BLaER1 treated with 17β-estradiol and CSF1 and Interleukin-3, amounts not matched to agents 10 nM and 100 nM (cell line): ENCODE measurements at regions not wholly inside any gene's neighbourhood (a gene's known extent, or its start where the extent isn't known, plus 50 kb on each side); places are given as distances from the start of the nearest gene placed in this dataset.
"Not testable (repeated sequence)": the region's sequence is repeated elsewhere in the genome, so short reads cannot be mapped to it uniquely, and the experiment has no call there.

Source experiments
- H3K27ac ChIP-seq, 11 experiments: shearing (Covaris generic); formaldehyde crosslinking; 2 replicates each; pipeline ENCODE4 v1.8.1; 2022
- H3K27me3 ChIP-seq, 11 experiments: shearing (Covaris generic); formaldehyde crosslinking; 2 replicates each; pipeline ENCODE4 v1.8.1; 2022
- H3K36me3 ChIP-seq, 11 experiments: shearing (Covaris generic); formaldehyde crosslinking; 2 replicates each; pipeline ENCODE4 v1.8.1; 2022
- H3K4me1 ChIP-seq, 10 experiments: shearing (Covaris generic); formaldehyde crosslinking; 2 replicates each; pipeline ENCODE4 v1.8.1; 2022
- H3K4me2 ChIP-seq, 11 experiments: shearing (Covaris generic); formaldehyde crosslinking; 2 replicates each; pipeline ENCODE4 v1.8.1; 2022
- H3K4me3 ChIP-seq, 10 experiments: shearing (Covaris generic); formaldehyde crosslinking; 2 replicates each; pipeline ENCODE4 v1.8.1; 2022
- H3K9ac ChIP-seq, 11 experiments: shearing (Covaris generic); formaldehyde crosslinking; 2 replicates each; pipeline ENCODE4 v1.8.1; 2022
- H3K9me3 ChIP-seq, 11 experiments: shearing (Covaris generic); formaldehyde crosslinking; replicated peaks in 1 of 11; 2 replicates each; pipeline ENCODE4 v1.8.1; 2022
- H4K20me1 ChIP-seq, 11 experiments: shearing (Covaris generic); formaldehyde crosslinking; 2 replicates each; pipeline ENCODE4 v1.8.1; 2022
- Cebpa-rat ChIP-seq, 11 experiments: shearing (Covaris generic); IDR thresholded peaks; 2 replicates each; pipeline ENCODE4 v1.8.1; 2022

DNA sequence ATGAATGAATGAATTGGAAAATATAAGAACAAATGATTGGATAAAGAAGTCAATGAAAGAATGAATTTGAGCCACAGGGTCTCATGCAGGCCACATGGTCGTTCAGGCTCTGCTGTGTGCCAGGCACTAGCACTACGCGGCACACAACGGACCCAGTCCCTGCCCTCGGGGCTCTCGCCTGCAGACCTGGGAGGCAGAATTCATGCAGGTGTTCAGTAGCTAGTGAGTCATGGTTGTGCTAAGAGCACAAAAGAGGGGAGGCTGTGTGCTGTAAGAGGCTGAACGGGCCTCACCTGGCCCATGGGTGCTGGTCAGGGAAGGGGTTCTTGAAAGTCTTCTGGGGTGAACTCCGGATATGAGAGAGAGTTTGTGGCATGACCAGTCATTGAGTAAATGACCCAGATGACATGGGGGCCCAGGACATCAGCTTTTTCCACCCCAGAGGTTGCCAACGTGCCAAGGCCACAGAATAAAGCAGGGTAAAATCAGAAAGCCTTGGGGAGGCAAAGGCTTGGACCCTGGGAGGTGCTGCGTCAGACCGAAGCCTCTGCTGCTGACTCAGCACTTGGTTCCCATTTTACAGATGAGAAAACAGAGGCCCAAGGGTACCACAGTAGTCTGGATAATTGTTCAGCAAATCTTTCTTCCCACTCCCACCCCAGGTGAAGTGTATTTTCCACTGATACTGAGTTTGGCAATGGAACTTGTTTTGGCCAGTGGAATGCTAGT lies 264.3 kb upstream of the MVB12B start:
- Histone ChIP-seq H4K20me1 (no peaks in the 10 kb centered on the region), H3K27ac (no peak overlapping the region), H3K9me3 (no peaks in the 10 kb centered on the region), H3K4me2 (no peak overlapping the region), H3K4me3 (no peak overlapping the region), H3K9ac (no peak overlapping the region), H3K27me3 (no peaks in the 10 kb centered on the region), H3K36me3 (no peaks in the 10 kb centered on the region), H3K4me1 (no peaks in the 10 kb centered on the region)
- no peak for TF ChIP-seq Cebpa-rat (IDR thresholded peaks at IDR 0.05)

DNA sequence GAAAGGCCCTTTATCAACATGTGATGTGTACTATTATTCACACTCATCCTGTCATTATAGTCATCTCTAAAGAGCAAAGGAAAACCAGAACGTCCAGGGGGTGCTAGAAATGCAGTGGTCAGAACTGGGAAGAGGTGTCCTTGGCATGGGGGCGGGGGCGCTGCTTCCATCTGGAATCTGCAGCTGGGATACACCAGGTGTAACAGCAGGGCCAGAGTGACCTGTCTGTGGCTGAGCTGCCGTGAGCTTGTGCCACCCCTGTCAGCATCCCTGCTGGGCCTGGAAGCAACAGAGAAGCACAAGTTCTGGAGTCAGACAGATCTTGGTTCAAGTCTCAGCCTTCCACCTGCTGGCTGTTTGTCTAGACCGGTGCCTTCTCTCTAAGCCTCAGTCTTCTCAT lies 263.3 kb upstream of the MVB12B start:
- Histone ChIP-seq H3K27me3 (no peaks in the 10 kb centered on the region), H3K9ac (no peak overlapping the region), H4K20me1 (no peaks in the 10 kb centered on the region), H3K9me3 (no peaks in the 10 kb centered on the region), H3K4me3 (no peak overlapping the region), H3K4me2 (no peak overlapping the region), H3K4me1 (no peaks in the 10 kb centered on the region), H3K27ac (no peak overlapping the region), H3K36me3 (no peaks in the 10 kb centered on the region)
- no peak for TF ChIP-seq Cebpa-rat (IDR thresholded peaks at IDR 0.05)

- Histone ChIP-seq H3K27ac (no peak overlapping the region), H4K20me1 (no peaks in the 10 kb centered on the region), H3K27me3 (no peaks in the 10 kb centered on the region), H3K9me3 (no peaks in the 10 kb centered on the region), H3K4me3 (no peak overlapping the region), H3K36me3 (no peaks in the 10 kb centered on the region), H3K4me1 (peaks cover 0 to 10% (median 0%) of the 10 kb centered on the region in 10 experiments; a peak in 1 of 20 replicates), H3K9ac (no peak overlapping the region), H3K4me2 (no peak overlapping the region)
- TF ChIP-seq Cebpa-rat (IDR thresholded peaks at IDR 0.05), result no peak
Measured at GRCh38 chr9:126066131-126066530, 260.5 kb upstream of the MVB12B start.

GRCh38 chr9:126067031-126067734 lies 259.4 kb upstream of the MVB12B start:
- Histone ChIP-seq H3K9ac (no peak overlapping the region), H3K9me3 (no peaks in the 10 kb centered on the region), H3K27ac (no peak overlapping the region), H3K36me3 (no peaks in the 10 kb centered on the region), H3K4me1 (peaks cover 0 to 10% (median 0%) of the 10 kb centered on the region in 10 experiments; a peak in 1 of 20 replicates), H4K20me1 (no peaks in the 10 kb centered on the region), H3K27me3 (no peaks in the 10 kb centered on the region), H3K4me3 (no peak overlapping the region), H3K4me2 (no peak overlapping the region)
- TF ChIP-seq Cebpa-rat (IDR thresholded peaks at IDR 0.05), result no peak

DNA sequence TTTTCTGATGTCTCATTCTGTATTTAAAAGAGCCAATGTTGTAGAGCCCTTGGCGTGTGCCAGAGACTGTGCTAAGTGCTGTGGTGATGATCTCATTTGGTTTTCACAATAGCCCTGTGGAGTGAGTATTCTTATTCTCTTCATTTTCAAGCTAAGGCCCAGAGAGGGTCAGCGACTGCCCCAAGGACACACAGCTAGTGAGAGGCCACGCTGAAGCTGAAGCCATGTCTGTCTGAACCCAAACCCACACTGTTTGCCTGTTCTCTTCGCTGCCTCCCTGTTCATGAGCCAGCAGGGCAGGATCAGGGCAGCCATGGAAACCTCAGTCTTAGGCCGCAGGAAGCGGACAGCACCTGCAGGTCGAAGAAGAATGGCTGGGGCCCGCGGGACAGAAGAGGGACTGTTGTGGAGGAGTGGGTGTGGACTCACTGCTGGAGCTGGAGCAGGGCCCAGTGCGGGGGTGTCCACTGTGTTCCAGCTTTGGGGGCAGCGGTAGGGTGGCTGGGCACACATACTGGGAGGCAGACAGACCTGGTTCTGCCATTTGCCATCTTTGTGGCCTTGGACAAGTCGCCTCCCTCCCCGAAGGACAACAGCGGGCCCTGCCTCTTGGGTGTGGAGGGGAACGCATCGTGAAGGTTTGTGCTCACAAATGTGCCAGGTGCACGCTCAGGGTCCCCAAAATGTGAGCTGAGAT lies 257.9 kb upstream of the MVB12B start:
- Histone ChIP-seq H3K4me2 (no peak overlapping the region), H3K4me1 (peaks cover 0 to 10% (median 0%) of the 10 kb centered on the region in 10 experiments; a peak in 1 of 20 replicates), H4K20me1 (no peaks in the 10 kb centered on the region), H3K9ac (no peak overlapping the region), H3K27ac (no peak overlapping the region), H3K4me3 (no peak overlapping the region), H3K9me3 (no peaks in the 10 kb centered on the region), H3K27me3 (no peaks in the 10 kb centered on the region), H3K36me3 (no peaks in the 10 kb centered on the region)
- no peak for TF ChIP-seq Cebpa-rat (IDR thresholded peaks at IDR 0.05)

- no peak overlapping the region for H3K27ac ChIP-seq
- no peaks in the 10 kb centered on the region for H3K27me3 ChIP-seq
- TF ChIP-seq Cebpa-rat (IDR thresholded peaks at IDR 0.05), result no peak
- no peak overlapping the region for H3K4me3 ChIP-seq
- H4K20me1 ChIP-seq, result no peaks in the 10 kb centered on the region
- no peak overlapping the region for H3K9ac ChIP-seq
- no peaks in the 10 kb centered on the region for H3K36me3 ChIP-seq
- H3K4me2 ChIP-seq, result no peak overlapping the region
- H3K4me1 ChIP-seq, result peaks cover 0 to 10% (median 0%) of the 10 kb centered on the region in 10 experiments; a peak in 1 of 20 replicates
- H3K9me3 ChIP-seq, result no peaks in the 10 kb centered on the region
Measured at GRCh38 chr9:126069400-126069955, 257.2 kb upstream of the MVB12B start.

DNA sequence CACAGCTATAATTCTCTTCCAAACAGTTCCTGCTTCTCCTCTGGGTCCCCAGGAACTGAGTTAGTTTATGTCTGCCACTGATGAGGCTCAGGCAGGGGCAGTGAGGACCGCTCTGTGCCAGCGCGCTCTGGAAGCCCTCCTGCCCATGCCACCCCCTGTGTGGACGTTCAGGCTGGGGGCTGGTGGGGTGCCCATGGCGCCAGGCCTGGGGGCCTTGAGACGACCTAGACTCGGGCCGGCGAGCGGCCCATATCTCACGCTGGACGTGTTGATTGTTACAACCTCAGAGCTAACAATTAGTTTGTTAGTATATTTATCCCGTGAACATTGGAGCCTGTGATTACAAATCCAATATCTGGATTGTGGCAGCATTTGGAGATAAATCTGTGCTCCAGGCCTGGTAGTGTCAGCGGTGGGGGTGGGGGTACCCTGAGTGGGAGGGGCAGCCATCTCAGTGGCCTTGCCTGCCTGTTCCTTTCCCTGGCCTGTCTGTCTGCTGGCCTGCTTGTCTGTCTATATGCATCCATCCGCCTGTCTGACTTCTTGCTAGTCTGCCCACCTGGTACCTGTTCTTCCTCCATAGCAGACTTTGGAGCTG lies 256.5 kb upstream of the MVB12B start:
- H3K9ac ChIP-seq, result no peak overlapping the region
- peaks cover 0 to 10% (median 0%) of the 10 kb centered on the region in 10 experiments; a peak in 1 of 20 replicates for H3K4me1 ChIP-seq
- no peak for TF ChIP-seq Cebpa-rat (IDR thresholded peaks at IDR 0.05)
- no peaks in the 10 kb centered on the region for H3K27me3 ChIP-seq
- no peaks in the 10 kb centered on the region for H4K20me1 ChIP-seq
- H3K4me2 ChIP-seq, result no peak overlapping the region
- H3K27ac ChIP-seq, result no peak overlapping the region
- H3K36me3 ChIP-seq, result no peaks in the 10 kb centered on the region
- H3K9me3 ChIP-seq, result no peaks in the 10 kb centered on the region
- H3K4me3 ChIP-seq, result no peak overlapping the region

DNA sequence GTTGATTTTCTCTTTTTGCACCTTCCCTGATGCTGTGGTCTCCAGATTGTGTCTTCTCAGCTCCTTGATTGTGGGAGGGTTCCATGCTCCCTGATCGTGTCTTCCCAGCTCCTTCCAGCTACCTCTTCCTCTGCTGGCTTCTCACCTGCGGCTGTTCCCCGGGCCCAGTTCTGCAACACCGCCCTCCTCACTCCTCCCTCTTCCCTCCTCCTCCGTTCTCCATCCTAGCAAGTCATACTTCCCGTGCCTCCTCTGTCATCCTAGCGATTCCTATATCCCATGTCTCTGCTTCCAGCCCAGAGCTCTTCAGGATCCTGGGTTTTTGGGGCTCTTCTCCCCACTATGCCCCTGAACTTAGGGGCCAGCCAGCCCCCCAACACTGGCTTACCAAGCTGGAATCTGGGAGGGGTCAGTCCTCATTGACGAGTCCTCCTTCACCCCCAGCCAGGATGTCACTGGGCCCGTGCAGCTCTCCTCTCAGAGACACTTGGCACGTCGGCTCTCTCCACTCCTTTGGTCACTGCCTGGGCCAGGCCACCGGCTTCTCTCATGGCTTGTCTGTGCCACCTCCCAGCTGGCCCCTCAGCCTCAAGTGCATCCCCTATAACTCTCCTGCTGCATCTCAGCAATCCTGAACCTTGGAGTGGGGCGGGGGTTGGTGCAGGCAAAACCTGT lies 255.4 kb upstream of the MVB12B start:
- Histone ChIP-seq H3K36me3 (no peaks in the 10 kb centered on the region), H3K27ac (no peak overlapping the region), H3K4me2 (no peak overlapping the region), H4K20me1 (no peaks in the 10 kb centered on the region), H3K4me3 (no peak overlapping the region), H3K27me3 (no peaks in the 10 kb centered on the region), H3K9me3 (no peaks in the 10 kb centered on the region), H3K9ac (no peak overlapping the region), H3K4me1 (peaks cover 0 to 10% (median 0%) of the 10 kb centered on the region in 10 experiments; a peak in 1 of 20 replicates)
- TF ChIP-seq Cebpa-rat (IDR thresholded peaks at IDR 0.05), result no peak

- H3K4me1 ChIP-seq, H3K36me3 ChIP-seq, H4K20me1 ChIP-seq, H3K4me2 ChIP-seq, H3K27ac ChIP-seq, H3K9me3 ChIP-seq, H3K27me3 ChIP-seq, H3K9ac ChIP-seq, H3K4me3 ChIP-seq: not testable (repeated sequence)
Measured at GRCh38 chr9:126077656-126078055, 249.0 kb upstream of the MVB12B start.
